ENCODE measurements at regions not wholly inside any gene's neighbourhood (a gene's known extent, or its start where the extent isn't known, plus 50 kb on each side); places are given as distances from the start of the nearest gene placed in this dataset.

DNA sequence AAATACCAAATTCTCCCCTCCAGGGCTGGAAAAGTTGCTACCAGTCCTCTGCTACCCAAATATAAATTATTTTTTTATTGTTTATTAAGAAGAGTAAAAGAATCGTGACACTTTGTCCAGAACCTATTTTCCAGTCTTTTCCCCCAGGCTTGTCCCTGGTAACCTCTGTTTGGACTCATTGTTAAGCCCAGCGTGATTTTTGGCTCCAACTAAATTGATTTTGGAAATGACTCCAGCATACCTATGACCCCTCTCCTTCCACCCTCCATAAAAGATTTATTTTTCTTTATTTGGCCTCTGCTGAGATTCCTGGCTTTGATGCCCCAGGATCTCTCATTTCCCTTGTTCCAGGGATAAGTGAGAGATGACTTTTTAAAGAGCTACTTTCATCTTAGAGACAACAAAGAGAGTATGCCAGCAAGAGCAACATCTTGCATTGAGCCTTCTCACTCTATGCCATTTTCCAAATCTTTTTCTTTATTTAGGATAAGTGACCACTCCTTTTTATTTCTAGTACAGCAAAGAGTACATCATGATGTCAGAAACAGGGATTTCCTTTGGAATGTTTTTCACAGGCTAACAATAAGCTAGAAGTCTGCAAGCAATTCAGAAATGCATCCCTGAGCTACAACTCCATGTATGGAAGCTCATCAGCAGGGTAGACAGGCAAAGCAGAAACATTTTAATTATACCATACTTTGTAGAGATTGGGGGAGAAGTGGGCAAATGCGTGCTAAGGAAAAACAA is 75.8 kb downstream of the DAD1 start:
- DNase-seq (ENCODE audit: low read depth): no peak

- DNase-seq (ENCODE audit: low read depth): no peak
Measured at GRCh38 chr14:22512106-22512814, 76.8 kb downstream of the DAD1 start.

GRCh38 chr14:22510527-22511110 is 78.4 kb downstream of the DAD1 start:
- peak; percentile 64 for DNase-seq (ENCODE audit: low read depth)

- no peak for DNase-seq (ENCODE audit: low read depth)
Measured at GRCh38 chr14:22509751-22510300, 79.2 kb downstream of the DAD1 start.

GRCh38 chr14:22509036-22509709 is 79.9 kb downstream of the DAD1 start:
- DNase-seq (ENCODE audit: low read depth): no peak

DNA sequence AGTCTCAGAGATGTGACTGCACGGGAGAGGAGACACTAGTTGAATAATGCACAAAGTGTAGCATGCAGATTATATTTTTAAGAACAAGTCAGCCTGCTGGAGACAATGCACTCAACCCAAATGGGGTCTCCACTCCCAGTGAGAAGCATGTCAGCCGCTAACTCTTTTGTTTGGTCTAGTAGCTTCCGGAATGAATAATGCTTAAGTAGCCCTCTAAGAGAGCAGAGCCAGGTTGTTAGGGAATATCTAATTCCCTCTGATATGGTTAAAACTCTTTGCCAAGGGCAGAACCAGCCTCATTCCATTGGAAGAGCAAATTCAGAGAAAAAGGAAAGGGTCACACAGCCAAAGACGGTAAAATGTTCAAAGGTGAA is 80.4 kb downstream of the DAD1 start:
- no peak for DNase-seq (ENCODE audit: low read depth)

- DNase-seq (ENCODE audit: low read depth): no peak
Measured at GRCh38 chr14:22508150-22508457, 80.9 kb downstream of the DAD1 start.

DNA sequence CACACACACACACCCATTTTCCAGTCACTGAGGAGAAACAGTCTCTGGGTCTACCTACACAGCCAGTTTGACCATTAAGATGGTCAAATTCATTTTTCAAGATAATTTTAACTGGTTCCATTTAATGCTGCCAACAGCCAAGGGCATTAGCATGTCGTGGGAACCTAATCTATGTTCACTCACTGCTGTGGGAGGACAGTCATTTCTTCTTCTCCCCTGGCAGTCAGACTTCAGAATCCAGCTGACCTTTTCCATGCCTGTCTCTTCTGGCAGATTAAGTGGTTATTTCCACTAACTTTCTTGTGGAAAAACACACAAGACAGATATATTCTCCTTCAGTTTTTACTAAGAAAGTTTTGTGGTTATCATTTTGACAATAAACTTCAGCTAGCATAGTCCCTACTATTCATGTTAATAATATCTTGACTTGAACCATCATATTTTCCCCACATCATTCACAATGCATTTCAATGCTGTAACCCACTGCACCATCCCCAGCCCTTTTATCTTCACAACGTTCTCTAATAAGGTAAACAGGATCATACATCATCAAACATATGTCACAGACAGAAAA is 82.2 kb downstream of the DAD1 start:
- DNase-seq (ENCODE audit: low read depth): no peak

GRCh38 chr14:22506378-22506710 is 82.7 kb downstream of the DAD1 start:
- no peak for DNase-seq (ENCODE audit: low read depth)

DNA sequence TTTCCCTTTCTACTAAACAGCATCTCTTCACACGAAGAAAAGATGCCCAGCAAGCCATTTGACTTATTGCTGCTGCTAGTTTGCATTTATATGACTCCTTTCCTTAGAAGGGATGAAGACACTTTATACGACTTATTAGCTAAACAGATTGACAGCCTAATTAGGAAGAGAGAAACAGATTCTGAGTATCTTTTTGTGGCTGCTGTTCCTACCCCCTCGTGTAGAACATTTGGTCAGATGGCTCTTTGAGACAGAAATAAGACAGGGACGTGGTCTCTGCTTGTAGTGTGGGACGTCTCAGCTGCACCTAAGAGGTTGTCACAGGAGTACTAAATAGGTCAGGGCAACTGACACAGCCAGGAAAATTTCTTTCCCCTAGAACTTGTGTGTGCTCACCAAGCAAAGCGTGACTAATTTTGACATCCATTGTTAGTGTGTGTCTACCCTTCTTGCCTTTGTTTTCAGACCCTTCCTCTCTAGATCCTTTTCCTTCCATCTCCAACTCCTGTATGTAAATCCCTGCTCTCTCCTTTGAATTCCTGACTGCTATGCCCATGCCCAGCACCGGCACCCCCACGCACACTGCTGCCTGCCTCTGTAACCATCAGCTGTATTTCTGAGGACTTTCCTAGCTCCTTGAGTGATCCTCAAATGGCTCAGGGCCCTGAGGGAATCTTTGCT is 83.2 kb downstream of the DAD1 start:
- no peak for DNase-seq (ENCODE audit: low read depth)

DNA sequence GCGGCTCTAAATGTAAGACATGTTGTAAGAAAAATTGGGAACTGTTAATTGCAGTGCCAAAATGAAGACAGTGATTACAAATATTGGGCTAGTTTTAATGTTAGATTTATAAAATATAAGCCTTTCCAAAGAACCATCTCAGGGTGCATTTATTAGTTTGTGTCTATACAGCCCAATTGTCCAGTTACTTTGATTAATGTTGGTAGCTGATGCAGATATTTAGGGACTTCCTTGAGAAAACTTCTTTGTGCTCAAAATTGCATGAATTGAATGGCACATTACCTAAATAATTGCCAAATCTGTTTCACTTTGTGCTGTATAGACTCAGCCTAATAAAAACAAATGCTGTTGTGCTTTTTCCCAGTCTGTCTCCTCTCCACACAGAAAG is 83.7 kb downstream of the DAD1 start:
- DNase-seq (ENCODE audit: low read depth): no peak

DNA sequence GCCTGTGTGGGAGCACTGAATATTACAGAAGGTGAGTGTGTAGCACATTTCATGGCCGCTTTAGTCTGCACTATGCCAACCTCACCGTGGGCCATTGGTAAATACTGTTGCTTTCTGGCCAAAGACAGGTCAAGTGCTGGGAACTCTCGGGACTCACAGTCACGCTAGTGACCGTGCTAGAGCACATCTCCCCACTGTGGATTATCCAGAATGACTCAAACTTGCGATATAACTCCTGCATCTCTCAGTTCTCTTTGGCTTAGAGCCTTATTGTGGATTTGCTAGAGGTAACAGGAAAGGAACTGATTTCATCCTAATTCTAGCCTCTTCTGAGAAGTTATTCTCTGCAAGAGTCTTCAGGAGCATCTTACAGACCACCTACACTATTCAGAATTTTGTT is 86.5 kb downstream of the DAD1 start:
- no peak for DNase-seq (ENCODE audit: low read depth)

DNA sequence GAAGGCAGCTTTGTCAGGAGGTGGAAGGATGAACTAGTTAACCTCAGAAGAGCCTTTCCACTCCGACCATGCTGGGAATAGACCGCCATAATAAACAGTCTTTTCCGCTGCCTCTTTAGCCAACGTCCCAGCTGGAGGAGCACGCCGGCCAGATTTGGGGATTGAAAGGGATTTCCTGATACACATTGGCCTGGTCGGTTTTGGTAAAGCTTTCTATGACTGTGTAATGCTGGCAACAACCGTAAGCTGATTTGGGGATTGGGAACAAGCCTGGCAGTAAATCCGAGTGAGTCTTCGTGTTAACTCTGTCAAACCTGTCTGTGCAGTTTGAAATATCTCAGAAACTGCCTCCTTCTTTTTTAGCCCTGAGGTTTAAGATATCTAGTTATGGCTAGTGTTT is 87.0 kb downstream of the DAD1 start:
- no peak for DNase-seq (ENCODE audit: low read depth)

GRCh38 chr14:22500954-22501726 is 87.9 kb downstream of the DAD1 start:
- no peak for DNase-seq (ENCODE audit: low read depth)

- DNase-seq (ENCODE audit: low read depth): no peak
Measured at GRCh38 chr14:22500525-22500924, 88.5 kb downstream of the DAD1 start.

DNA sequence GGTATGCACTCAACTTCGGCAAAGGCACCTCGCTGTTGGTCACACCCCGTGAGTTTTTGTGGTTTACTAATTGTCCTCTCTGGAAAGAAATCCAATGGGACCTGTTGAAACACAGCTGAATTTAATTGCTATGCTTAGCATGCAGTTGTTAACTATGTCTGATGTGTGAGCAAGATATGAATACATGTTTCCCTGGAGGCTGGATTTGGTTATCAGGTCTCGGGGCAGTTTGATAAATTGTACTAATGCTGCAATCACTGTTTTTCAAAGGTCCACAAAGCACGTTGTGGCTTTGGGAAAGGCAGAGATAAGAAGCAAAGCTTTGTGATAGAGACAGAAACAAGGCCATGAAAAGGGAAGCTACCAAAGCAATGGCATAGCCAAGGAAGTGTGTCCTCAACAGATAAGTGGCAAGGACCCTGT is 91.3 kb downstream of the DAD1 start:
- no peak for DNase-seq (ENCODE audit: low read depth)

DNA sequence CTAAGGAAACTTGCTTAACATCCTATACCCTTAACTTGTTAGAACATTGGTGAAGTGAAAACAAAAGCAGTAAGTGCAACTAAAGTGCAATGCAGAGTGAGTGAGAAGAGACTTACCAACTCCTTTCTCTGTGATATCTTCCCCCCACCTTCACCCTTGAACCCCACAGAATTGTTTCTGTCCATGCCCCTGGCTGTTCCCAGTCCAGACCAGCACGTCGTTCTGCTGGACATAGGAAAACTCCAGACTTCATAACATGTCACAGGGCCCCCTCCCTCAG is 91.9 kb downstream of the DAD1 start:
- no peak for DNase-seq (ENCODE audit: low read depth)

DNA sequence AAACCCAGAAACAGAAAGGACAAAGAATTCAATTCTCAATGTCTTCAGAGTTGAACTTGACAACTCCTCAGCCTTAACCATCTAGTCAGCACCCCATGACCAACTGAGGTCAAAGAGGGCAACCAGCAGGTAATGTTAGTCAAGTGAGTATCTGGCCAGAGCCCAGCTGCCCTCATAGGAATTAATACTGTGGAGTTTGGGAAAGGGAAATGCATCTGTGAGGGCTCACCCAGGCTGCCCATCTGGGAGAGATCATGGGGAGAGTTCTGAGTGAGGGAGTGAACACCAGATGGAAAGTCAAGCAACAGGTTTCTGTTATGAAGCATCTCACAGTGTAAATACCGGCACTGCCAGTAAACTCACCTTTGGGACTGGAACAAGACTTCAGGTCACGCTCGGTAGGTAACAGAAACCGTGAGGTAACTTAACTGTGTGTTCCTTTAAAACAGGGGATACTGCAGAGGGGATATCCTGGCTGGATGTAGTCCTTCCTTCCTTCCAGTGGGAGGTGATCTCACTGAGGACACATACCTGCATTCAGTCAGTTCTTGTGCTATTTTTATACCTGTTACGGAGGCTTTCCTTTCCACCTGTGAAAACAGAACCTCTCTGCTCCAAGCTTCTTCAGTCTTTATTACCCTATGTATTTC is 94.4 kb downstream of the DAD1 start:
- no peak for DNase-seq (ENCODE audit: low read depth)

DNA sequence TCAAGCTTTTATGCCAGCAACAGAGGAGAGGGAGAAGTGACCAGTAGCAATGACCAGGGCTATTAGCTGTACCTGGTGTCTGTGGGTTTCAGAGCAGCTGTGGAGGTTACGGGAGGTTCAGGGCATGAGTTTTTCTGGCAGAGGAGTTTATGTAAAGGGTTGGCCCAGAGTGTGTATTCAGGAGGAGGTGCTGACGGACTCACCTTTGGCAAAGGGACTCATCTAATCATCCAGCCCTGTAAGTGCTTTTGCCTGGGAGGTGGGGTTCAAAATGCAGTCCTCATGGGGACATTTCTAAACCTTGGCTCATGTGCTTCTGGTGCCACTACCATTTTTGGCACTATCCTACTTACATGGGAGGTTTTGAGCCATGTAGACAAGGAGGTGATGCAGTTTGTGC is 95.3 kb downstream of the DAD1 start:
- DNase-seq (ENCODE audit: low read depth): no peak

DNA sequence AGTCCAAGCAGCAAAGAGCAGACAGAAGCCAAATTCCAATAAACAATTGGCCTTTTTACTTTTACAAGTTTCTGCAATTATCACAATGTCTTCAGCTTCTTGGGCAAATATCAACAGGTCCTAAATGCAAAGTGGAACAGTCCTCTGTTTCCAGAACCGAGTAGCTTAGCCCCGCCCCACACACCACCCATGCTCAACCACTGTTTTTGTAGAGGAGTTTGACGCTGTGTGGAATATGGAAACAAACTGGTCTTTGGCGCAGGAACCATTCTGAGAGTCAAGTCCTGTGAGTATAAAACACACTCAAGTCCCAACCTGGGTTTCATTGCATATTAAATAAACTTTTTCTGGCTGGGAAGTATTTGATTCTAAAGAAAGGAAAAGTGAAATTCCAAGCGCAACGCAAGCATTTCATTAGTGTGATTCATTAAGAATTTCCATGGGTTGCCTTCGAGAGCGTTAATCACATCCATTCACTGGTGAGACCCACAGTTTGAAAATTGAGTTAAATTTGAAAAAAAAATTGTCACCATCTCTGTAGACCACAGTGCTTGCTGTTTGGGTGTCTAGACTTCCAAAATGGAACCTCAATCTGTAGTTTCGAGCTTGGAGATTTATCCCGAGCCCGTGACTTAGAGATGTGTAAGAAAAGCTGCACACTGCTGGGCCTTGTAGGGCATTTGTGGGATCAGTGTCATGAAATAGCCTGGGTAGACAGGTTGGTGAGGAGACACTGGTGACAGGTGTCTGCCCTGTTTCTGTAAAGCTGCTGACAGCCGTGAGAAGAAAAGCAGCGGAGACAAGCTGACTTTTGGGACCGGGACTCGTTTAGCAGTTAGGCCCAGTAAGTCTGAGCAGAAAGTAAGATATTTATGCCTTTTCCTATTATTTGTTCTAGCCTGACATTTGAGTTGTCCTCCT is 96.1 kb downstream of the DAD1 start:
- no peak for DNase-seq (ENCODE audit: low read depth)
